RWPE2 (cell line): ENCODE measurements at regions not wholly inside any gene's neighbourhood (a gene's known extent, or its start where the extent isn't known, plus 50 kb on each side); places are given as distances from the start of the nearest gene placed in this dataset.

Source experiments
- ATAC-seq: fragments of 200-7000 bp; cut with Tn5 transposase; 3 replicates; pipeline ENCODE4 v1.9.1; 2021; ENCODE audit warnings: low read depth
- DNase-seq: peaks from one replicate; pipeline ENCODE4 v3.0.0-alpha.2; 2020; ENCODE audit warnings: low spot score
- H3K27ac ChIP-seq: fragments of 450-650 bp; 2 replicates; pipeline ENCODE4 v1.5.1; 2017; ENCODE audit warnings: mild to moderate bottlenecking; ENCODE audit not compliant: poor library complexity, severe bottlenecking
- H3K27me3 ChIP-seq: fragments of 250-450 bp; sonication (Bioruptor Pico); 2 replicates; pipeline ENCODE4 v1.5.1; 2021; ENCODE audit warnings: mild to moderate bottlenecking, moderate library complexity; ENCODE audit not compliant: insufficient read depth, poor library complexity, severe bottlenecking
- H3K36me3 ChIP-seq: fragments of 250-450 bp; sonication (Bioruptor Pico); 2 replicates; pipeline ENCODE4 v1.5.1; 2020; ENCODE audit warnings: low read depth, mild to moderate bottlenecking, moderate library complexity
- H3K4me1 ChIP-seq: fragments of 250-450 bp; sonication (Bioruptor Pico); 2 replicates; pipeline ENCODE4 v1.5.1; 2021; ENCODE audit warnings: mild to moderate bottlenecking, moderate library complexity; ENCODE audit not compliant: insufficient read depth, poor library complexity, severe bottlenecking
- H3K4me3 ChIP-seq: fragments of 250-450 bp; sonication (Bioruptor Pico); 2 replicates; pipeline ENCODE4 v1.5.1; 2021; ENCODE audit warnings: mild to moderate bottlenecking, moderate library complexity; ENCODE audit not compliant: severe bottlenecking
- H3K9me3 ChIP-seq: fragments of 250-450 bp; sonication (Bioruptor Pico); 2 replicates; pipeline ENCODE4 v1.5.1; 2021; ENCODE audit warnings: mild to moderate bottlenecking, moderate library complexity; ENCODE audit not compliant: severe bottlenecking
- TF ChIP-seq, protein P1 (sequence below): fragments of 450-650 bp; IDR thresholded peaks from one replicate; pipeline ENCODE4 v1.5.1; 2017; ENCODE audit warnings: mild to moderate bottlenecking, moderate library complexity; ENCODE audit not compliant: poor library complexity, severe bottlenecking

DNA sequence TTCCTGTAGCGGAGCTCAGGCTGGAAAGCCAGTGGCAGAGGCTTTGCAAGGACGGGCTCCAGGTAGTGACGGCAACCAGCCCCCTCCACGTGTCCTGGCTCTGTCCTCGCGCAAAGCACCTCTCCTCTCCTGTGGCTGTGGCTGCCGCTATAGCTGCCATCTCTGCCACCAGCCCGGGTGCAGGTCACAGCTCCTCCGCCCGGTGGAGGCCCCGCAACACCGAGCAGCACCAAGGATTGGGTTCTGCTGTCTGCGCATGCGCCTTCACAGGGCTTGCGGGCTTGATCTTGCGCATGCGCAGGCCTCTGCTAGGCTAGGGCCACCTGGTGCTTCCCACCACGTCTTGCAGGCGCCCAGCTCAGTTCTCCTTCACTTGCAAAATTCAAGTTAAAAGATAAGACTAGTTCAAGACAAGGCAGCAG, 625.4 kb downstream of the QKI start:
- Histone ChIP-seq H3K27me3 (no peaks in the 10 kb centered on the region), H3K27ac (no peak overlapping the region), H3K4me3 (peak overlapping the region; percentile 38), H3K36me3 (no peaks in the 10 kb centered on the region), H3K9me3 (no peaks in the 10 kb centered on the region), H3K4me1 (no peaks in the 10 kb centered on the region)
- DNase-seq: peak; percentile 80
- peak; percentile 81 for ATAC-seq
- TF ChIP-seq, protein P1, sequence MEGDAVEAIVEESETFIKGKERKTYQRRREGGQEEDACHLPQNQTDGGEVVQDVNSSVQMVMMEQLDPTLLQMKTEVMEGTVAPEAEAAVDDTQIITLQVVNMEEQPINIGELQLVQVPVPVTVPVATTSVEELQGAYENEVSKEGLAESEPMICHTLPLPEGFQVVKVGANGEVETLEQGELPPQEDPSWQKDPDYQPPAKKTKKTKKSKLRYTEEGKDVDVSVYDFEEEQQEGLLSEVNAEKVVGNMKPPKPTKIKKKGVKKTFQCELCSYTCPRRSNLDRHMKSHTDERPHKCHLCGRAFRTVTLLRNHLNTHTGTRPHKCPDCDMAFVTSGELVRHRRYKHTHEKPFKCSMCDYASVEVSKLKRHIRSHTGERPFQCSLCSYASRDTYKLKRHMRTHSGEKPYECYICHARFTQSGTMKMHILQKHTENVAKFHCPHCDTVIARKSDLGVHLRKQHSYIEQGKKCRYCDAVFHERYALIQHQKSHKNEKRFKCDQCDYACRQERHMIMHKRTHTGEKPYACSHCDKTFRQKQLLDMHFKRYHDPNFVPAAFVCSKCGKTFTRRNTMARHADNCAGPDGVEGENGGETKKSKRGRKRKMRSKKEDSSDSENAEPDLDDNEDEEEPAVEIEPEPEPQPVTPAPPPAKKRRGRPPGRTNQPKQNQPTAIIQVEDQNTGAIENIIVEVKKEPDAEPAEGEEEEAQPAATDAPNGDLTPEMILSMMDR: peak; percentile 38

DNA sequence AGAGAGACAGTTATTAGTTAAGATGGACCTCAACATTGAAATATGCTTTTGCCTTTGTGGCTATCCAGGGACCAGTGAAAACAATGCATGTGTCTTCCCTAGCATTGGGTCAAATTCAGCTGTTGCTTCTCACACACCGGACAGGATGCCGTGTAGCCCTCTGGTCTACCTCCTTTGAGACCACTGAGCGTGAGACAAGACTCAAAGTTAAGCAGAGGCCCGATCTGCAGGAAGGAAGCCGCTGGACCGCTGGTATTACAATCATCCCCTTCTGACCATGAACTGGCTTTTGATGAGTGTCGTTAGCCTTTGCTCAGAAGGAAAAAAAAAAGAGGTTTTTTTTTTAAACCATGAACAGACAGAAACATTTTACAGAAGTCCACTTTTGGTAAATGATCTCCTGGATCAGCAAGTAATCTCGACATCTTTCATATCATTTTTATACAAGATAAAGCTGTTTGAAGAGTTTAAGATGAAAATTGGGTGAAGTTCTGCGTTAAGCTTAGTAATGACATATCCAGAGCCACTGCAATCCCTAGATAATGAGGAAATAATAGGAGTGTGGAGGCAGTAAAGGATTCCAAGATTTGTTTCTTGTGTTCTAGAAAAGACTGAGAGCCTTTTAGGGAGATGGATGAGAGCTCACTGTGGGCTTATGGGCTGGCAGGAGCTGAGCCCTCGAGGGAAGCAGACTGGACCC, 622.8 kb downstream of the QKI start:
- Histone ChIP-seq H3K4me1 (no peaks in the 10 kb centered on the region), H3K27me3 (no peaks in the 10 kb centered on the region), H3K9me3 (no peaks in the 10 kb centered on the region), H3K4me3 (no peak overlapping the region), H3K27ac (no peak overlapping the region), H3K36me3 (no peaks in the 10 kb centered on the region)
- DNase-seq (no peak), ATAC-seq (no peak)
- TF ChIP-seq, protein P1: no peak

DNA sequence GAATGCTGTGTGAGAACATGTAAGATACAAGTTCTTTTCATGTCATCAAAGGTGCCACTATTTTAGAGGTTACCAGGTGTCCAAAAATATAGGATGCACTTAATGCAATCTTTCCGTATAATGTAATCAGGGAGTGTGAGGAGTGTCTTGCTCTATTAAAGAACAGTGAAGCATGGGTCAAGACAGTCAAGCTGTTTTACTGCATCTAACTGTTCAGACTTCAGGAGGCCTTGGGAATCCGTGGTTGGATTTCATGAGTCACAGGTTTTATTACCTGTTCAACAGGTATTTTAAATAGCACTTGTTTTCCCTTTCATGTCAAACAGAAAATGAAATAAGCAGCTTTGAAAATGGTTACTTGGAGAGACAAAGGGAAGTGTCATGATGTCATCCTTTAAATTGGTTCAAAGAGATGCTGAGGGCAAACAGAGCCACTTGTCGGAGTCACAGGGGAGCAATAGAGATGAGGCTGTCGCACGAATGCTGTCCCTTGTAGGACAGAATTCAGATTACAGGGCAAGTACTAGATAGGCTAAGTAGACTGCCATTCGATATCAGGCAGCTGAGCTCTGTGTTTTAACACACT, 621.5 kb downstream of the QKI start:
- peak; percentile 57 for ATAC-seq
- TF ChIP-seq, protein P1: no peak
- Histone ChIP-seq H3K27me3 (no peaks in the 10 kb centered on the region), H3K4me3 (no peak overlapping the region), H3K9me3 (no peaks in the 10 kb centered on the region), H3K36me3 (no peaks in the 10 kb centered on the region), H3K27ac (no peak overlapping the region), H3K4me1 (no peaks in the 10 kb centered on the region)
- no peak for DNase-seq

DNA sequence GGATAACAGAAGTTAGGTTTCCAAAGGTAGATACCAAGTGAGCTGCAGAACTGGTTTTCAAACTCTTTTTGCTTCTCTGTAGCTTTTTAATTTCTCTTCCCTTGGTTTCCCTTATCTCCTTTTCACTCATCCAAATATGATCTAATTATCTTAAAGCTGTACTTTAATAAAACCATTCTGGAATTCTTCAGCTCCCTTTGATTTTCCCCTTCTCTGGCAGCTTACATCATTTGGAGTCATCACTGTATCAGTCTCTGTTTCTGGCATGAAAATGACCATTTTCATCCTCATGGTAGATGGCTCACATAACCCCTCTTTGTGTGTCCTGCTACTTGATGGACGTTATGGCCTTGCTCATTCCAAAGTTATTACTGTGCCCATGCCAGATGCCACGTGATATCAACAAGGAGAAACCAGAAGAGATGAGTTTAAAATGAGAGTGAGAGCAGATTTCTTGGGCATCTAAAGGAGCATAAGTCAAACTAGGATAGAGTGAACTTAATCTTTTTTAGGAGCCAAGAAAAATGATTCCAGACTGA, 620.2 kb downstream of the QKI start:
- Histone ChIP-seq H3K4me3 (no peak overlapping the region), H3K36me3 (no peaks in the 10 kb centered on the region), H3K9me3 (no peaks in the 10 kb centered on the region), H3K4me1 (no peaks in the 10 kb centered on the region), H3K27ac (no peak overlapping the region), H3K27me3 (no peaks in the 10 kb centered on the region)
- TF ChIP-seq, protein P1: no peak
- ATAC-seq (no peak), DNase-seq (no peak)

DNA sequence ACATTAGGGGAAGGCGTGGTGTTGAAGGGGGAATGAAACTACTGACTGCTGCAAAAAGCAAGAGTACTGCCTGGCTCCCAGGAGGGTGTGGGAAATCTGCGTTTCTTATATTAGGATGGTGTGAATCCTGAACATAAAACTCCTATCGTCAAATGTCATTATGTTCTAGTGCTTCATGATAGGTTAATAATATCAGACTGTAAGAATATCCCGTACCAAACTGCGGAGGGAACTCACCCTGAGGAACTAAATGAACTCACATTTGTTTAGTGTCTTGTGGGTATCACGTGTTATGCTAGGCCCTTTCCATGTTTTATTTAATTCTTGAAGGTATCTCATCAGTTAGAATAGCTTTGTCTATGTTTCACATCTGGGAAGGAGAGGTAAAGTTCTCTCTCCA, 610.7 kb downstream of the QKI start:
- Histone ChIP-seq H3K27me3 (peaks cover 8% of the 10 kb centered on the region), H3K36me3 (no peaks in the 10 kb centered on the region), H3K4me3 (no peak overlapping the region), H3K9me3 (no peaks in the 10 kb centered on the region), H3K4me1 (no peaks in the 10 kb centered on the region), H3K27ac (no peak overlapping the region)
- ATAC-seq: no peak
- TF ChIP-seq, protein P1: no peak
- DNase-seq: no peak
